ENCODE measurements at regions not wholly inside any gene's neighbourhood (a gene's known extent, or its start where the extent isn't known, plus 50 kb on each side); places are given as distances from the start of the nearest gene placed in this dataset.

DNA sequence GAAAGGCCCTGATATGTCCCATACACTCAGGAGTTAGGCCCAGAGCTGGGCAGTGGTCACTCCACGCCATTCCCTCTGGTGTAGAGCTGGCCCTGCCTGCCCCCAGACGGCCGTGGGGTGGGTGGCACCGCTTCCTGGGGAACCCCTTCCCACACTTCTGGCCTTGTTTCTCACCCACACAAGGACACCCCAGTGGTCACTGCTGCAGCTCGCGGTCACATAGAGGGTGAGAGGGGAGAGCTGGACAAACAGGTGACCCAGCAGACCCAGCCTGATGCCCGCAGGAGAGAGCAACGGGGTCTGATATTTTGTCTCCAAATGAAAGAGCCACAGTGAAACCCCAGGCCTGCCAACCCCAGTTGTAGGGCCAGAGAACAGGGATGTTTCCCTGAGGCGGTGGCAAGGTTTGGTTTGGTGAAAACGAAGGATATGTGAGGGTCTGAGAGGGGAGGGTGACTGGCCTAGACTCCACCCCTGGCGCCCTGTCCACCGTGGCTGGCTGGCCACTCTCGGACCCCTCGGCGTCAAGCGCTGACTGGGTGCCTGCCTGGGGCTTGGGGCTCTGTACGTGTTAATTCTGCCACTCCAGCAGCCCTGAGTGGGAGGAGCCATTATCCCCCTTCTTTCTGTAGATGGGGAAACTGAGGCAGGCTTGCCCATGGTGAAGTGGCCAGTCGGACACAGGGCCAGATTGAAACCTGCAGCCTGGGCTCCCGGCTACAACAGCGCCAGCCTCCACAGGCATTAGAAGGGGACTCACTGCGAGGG is 71.0 kb upstream of the PPARA start:
- no peak for DNase-seq

DNA sequence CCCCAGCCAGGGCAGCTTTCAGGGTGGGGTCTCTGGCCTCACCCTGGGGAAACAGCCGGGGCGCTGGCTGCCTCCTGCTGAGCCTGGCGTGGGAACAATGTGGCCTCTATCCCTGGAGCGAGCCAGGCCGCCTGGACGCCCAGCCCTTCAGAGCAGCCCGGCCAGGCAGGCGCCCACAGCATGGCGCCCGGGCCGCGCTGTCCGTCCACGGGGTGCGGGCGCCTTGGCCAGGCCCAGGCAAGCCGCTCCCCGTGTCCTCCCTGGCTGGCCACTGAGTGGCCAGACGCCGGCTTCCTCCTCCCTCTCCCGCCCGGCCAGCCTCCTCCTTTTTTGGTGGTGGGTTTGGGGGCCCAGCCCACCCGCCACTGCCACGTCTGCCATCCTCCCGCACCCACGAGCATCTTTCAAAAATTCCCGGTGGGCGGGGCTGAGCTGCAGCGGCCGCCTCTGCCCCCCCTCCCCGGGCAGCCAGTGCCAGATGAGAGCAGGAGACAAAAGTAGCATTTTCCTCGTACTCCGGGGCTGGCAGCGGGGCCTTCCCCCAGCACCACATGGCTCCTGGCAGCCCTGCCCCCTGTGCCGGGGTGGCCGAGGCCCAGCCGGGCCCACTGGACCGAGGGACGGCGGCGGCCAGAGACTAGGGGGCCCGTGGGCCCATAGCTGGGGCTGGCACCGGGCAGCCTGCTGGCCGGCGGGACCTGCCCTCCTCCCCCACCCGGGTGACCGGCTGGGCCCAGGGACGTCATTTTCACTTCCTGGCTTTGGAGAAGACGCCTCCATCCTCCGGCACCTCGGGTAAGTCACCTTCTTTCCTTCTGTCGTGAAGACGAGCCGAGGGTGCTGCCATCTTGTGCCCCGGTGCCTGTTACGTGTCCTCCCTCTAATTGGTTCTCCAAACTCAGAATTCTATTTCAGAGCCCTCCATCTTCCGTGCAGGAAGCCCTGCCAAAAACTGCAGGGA is 70.2 kb upstream of the PPARA start:
- DNase-seq = no peak

DNA sequence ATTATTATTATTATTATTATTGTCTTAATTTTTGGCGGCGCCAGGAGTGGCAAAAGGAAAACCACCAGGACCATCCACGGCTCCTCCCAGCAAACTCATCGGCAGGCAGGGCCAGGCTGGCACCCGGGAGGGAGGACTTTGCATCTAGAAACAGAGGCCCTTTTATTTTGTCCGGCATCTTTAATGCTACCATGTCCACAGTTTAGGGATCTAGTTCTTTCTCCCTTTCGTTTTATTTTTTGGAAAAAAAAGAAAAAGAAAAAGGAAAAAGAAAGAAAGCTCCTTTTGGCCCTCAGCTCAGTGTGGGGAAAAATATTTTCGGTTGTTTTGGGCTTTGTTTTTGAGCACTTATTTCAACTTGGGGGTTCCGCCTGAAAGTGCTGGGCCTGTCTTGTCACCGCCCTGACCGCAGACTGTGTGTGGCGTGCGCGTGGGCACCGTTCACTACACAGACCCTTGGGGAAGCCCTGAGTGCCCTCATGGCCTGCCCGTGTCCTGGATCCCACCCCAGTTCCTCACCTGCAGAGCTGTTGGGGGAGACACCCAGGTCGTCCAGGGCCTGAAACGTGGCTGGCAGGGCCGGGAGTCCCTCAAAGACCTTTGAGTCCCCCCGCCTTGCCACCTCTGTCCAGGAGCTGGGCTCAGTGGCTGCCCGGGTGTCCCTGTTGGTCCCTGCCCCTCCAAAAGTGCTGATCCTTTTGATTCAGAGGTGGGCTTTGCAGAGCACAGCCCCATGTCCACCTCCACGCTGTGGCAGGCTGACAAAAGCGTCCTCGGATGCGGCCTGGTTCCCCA is 69.1 kb upstream of the PPARA start:
- no peak for DNase-seq

DNA sequence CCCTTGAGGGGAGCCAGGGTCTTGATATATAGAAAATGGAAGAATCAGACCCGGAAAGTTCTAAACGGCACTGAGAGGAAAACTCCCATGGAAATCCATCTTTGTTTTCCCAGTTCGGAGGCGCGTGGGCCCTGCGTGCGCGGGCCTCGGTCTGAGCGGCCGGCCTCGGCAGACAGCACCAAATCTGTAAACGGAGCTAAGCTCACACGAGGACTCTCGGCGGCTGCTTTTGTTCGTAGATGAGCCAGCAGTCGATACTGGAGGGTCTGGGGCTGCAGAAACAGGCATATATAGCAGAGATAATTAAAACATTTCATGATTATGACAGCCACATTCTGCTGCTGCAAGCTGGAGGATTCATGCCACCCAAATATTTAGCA is 68.5 kb upstream of the PPARA start:
- DNase-seq = no peak

DNA sequence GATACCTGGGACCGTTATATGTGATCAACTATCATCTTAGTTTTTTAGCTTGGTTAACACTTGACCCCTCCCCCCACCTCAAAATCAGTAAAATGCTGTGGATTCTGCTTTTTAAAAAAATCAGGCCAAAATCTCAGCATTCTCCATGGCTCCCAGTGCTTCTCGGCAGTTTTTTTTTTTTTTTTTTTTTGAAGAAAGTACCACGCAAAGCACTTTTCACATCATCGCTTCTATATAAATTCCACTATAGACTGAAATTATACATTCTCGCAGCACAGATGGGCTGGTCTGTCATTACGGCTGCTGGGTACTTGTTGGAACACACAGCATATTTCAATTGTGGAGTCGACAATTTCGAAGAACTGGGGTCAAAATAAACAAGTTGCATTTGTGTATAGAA is 67.7 kb upstream of the PPARA start:
- DNase-seq = no peak

DNA sequence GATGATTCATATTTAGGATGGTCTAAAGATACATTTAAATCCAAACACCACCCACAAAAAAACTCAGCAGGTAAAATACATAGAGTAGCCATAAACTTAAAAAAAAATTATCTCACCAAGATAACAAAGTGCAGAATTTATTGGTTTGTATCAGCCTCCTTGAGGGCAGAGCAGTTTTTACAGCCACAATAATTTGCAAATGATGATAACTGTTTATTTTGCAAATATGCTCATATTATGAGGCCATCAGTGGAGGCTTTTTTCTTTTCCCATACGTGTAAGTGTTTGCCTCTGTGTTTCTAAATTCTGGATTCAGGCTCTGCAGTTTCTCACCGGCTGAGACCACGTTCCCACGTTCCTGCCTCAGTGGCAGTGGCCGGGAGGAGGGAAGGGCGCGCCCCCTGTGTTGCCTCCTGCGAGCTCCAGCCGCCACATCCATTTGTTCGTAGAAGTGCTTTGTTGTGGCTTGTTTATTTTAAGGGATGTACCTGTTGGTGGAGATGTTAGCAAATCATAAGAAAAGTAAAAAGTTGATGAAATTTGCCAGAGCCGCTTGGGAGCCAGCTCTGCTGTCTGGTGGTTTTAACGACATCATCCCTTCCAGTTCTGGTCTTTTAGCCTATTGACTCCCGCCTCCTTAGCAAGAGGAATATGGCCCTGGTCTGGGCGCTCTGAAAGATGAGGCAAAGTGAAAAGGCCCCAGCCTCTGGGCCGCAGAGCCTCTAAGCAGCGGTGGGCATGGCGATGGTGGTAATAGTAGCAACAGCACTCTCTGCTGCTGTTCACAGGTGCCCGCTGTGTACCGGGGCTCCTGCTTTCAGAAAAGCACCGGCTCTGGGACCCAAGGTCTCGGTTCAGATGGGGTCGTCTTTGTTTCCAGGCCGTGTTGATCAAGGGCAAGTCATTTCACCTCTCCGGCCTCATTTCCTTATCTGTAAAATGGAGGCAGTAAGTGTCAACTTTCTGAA is 66.7 kb upstream of the PPARA start:
- DNase-seq = no peak

DNA sequence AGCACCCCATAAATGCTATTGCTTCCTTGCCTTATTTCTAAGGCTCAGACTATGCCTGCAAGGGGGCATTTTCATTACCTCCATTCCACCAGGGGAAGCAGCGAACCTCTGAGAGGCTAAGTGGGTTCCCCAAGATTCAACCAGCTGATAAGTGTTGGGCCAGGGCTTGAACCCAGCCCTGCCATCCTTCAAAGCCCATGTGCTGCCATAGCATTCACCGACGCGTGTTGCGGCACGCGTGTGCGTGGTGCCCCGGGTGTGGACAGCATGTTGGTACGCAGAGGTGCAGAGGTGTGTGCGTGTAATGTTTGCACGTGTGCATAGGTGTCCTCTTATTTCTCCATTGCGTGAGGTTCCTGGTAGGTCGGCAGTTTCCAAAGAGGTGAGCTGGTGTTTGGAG is 66.0 kb upstream of the PPARA start:
- no peak for DNase-seq

DNA sequence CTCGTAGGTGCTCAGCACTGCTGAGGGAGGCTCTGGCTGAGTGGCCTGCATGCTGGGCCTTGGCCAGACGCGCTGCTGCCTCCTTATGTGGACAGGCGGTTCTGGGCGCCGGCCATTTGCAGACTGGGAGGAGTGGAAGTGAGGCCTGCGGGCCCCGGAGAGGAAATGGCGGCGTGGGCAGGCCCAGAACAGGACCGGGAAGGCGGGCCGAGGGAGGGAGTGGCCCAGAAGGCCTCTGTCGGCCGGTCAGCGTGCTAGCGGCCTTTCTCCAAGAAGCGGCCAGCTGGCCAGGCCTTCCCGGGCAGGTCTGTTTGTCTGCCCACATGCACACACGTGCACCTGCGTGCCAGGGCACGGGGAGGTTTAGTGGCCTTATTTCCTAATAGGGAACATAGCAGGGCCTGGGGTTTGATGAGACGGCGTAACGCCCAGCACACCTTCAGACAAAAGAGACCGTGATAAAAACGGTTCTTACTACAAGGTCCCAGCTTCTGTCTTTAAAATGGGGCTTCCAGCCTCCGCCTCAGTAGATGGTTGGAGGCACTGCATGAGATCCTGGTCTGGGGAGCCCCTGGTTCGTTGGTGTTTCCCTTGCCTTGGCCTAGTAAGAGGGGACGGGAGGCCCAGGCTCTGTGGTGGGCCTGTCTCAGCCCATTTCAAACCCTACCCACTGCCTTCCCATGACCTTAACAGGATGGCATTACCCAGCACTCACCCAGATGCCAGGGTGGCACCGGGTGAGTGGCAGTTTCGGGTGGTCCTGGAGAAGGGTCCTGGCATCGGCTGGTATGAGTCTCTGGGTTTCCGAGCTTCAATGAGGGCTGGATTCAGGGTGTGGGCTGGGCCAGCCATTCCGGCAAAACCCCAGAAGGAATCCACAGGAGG is 65.1 kb upstream of the PPARA start:
- DNase-seq = no peak

DNA sequence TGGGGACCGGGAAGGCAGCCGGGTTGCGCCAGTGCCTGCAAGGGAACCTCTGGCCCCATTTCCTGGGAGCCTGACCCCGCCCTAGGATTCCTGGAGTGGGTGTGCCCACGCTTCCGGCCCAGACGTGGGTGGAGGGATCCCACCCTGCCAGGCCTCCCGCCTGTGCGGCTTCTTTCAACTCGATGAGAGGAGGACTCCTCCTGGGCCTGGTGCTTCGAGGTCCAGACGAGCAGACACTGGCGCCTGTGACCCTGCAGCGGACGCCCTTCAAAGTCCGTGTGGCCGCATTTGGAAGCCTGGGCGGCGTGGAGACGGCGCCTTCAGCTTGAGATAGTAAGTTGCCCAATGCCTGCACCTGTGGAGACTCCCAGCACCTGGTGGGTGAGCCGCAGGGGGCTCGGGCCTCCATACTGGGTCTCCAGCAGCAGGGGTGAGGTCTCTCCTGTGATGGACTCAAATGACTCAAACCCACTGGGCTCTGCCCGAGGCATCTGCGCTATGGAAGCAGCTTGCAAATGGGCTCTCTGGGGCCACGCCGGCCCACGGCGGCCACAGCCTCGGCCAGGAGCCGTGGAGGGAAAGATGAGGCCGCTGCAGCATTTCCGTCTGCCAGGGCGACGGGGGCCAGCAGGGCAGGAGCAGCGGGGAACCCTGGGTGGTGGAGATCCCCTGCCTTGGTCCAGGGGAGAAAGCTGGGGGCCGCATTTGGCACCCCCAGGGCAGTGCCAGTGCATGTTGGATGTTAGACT is 64.3 kb upstream of the PPARA start:
- no peak for DNase-seq

DNA sequence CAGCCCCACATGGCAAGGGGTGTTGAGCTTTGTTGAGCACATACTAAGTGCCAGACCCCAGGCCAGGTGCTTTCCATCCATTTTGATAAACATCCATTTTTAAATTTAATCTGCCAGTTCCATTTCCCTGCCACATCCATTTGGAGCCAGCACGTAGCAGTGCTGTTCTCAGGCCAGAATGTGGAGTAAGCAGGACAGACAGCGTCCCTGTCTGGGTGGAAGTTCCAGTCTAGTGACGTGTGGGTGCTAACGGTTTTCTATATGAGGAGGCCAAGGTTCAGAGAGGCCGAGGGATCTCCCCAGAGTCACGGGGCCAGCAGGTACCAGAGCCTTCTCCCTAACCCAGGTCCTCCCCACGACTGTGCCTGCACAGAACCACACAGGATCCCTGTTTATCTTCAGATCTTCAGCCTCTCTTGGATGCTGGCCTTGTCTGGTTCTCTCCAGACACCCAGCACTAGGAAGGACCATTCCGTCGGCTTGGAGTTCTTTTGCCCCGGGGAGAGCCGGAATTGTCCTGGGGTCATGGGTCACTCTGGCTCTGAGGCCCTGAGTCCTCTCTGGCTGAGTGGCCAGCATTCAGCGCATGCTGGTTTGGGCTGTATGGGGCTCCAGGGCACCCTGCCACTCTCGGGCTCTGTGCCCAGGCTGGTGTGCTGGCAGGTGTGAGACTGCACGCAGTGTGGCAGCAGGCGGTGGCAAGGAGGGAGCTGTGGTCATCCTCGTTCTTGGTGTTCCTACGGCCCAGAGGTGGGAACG is 63.6 kb upstream of the PPARA start:
- no peak for DNase-seq

DNA sequence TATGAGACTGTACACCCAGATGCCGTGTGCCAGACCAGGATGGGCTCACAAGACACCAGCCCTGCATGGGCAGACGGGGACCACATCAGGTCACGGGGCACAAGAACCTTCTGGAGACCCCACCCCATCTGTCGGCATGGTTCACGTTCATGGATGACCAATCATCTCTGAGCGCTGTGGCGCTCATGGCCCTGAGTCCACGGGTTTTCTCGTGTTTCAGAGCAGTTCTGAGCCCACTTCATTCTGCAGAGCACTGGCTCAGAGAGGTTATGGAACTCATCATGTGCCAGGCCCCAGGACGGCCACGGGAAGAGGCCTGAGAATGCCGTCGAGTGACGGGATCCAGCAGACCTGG is 63.0 kb upstream of the PPARA start:
- DNase-seq = no peak

DNA sequence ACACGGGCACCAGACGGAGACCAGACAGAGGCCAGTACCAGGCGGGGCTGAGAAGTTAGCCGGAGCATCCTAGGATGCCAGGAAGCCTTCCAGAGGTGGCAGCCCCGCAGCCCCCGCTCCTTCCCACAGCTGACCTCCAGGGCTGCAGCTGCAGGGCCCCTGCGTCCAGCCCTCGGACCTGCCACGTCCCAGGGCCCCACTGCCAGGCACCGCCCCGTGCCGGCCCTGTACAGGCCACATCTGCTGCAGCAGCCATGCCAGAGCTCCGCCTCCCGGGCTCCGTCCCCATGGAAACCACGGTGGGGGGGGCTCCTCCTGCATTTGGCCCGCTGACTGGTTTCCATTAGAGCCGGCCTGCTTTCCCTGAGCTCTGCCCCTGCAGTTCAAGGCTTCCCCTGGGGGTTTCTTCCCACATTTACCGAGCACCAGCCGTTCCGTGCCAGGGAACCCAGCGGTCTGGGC is 62.5 kb upstream of the PPARA start:
- no peak for DNase-seq

DNA sequence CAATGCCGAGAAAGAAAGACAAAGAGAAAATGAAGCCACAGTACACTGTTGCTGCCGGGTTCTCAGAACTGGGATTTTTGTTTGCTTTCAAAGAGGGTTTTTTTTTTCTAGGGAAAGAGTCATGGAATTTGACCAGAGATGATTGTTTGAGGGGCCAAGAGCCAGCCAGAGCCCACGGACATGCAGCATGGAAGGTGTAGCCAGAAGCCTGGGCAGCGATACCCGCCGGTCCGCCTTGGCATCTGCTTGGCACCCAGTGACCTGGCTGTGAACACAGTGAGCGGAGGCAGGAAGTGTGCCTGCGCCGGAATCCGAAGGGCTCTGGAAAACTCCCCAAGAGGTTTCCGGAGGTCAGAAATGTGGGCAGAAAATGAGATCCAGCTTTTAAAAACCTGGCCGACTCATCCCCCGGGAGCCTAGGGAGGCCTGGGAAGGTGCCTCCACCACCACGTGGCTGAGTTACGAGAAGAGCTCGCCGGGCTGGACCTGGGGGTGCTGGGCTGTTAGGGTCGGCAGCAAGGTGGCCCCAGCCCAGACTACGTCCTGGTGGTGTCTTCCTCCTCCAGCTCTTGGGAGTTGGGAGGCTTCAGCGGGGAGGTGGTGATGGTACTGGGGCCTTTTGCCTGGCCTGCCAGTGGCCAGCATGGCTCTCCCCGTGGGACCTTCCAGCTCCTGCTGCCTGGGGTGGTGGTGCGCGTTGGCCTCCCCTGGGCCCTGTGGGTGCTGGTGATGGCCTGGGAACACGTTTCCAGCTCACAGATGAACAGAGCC is 61.6 kb upstream of the PPARA start:
- no peak for DNase-seq

DNA sequence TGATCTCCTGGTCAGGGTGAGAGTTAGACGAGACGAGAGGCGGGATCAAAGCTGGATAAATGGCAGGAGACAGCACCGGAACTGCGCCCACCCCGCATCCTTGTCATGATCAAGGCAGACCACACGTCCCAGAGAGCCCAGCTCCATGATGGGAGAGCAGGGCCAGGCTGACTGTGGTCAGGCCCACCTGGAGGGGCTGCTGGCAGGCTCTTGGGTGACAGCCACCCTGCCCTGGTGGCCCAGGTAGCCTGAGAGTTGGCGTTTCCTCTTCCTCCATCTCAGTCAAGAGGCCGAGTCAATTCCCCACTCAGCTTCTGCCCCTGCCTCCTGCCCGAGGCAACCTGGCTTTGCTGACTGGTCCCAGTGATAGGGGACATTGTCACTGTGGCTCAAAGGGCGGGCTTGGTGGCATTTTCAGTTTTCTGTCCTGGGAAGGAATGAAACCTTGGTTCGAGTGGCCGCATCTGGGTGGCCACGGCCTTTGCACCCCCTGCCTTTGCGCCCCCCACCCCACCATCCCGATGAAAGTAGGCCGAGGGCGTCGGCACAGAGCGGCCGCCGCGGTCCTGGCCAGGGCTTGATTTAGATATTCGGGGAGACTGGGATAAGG is 60.8 kb upstream of the PPARA start:
- no peak for DNase-seq

DNA sequence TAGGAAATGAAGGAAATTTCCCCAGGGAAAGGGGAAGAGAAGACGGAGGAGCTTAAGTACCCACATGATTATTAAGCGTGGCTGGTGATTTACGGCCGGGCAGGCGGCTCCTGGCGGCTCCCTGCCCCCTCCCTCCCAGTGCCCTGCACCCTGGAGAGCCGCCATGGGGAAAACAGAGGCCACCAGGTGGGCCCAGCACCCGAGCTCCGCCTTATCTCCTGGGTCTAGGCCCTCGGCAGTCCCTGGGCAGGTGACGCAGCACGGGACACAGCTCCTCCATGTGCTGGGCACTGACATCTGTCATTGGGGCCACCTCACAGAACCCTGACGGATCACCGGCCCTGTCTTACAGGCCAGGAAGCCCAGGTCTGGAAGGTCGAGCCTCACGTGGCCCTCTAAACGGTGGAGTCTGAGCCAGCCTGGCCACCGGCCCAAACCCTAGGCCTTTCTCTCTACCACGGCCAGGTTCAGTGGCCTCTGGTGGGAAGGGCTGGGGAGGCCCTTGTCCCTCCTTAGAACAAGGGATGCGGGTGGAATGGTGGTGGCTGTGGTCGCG is 60.2 kb upstream of the PPARA start:
- DNase-seq = no peak

DNA sequence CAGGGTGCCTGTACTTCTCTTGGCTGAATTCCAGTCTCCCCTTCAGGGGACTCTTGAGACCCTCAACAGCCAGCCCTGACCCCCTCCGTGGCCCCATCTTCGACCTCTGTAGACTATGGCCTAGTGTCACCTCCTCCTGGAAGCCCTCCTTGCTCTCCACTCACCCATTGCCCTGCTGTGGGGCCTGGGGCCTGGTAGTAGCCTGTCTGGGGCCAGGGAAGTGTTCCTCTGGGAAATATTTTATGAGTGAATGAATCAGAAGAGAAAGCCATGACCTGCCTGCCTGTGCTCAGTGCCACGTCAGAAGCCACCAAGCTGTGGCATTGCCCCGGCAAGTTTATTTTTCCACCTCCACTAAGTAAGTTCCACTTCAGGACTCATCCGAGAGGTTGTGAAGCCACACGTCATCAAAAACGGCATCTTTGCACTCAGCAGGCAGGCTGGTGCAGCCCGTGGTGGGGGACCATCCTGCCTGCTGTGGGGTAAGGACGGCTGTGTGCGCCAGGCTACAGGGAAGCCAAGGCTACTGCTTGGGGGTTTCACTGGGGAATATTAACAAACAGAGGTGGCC is 59.6 kb upstream of the PPARA start:
- no peak for DNase-seq

DNA sequence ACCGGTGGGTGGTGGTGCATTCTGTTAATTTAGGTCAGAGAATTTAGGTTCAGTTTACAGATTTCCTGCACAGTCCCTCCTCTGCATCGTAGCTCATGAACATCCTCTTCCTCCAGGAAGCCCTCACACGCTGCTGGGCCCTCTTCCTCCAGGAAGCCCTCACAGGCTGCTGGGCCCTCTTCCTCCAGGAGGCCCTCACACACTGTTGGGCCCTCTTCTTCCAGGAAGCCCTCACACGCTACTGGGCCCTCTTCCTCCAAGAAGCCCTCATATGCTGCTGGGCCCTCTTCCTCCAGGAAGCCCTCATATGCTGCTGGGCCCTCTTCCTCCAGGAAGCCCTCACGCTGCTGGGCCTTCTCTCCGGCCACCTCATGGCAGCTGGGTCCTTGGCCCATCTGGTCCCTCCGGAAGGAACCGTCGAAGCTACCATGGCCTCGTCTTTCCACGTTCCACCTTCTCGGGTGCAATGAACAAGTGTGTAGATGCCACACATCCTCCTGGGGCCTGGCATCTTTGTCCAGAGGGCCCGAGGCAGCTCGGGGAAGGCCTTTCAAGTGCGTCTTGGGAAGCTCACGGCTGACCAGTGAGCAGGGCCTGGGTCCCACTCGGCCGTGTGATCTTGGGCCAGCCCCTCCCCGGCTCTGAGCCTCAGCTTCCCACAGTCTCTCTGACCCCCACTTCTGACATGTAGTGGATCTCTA is 58.9 kb upstream of the PPARA start:
- DNase-seq = no peak

All from stimulated activated naive CD4-positive, alpha-beta T cell treated with Interleukin-2 at 50 U/mL for 16 hours (primary cell).